NB4 (cell line): ENCODE measurements at regions not wholly inside any gene's neighbourhood (a gene's known extent, or its start where the extent isn't known, plus 50 kb on each side); places are given as distances from the start of the nearest gene placed in this dataset.

Experiments used
- POLR2A ChIP-seq: IDR thresholded peaks from 2 replicates; pipeline ENCODE4 v1.6.1; 2011; ENCODE audit warnings: mild to moderate bottlenecking; ENCODE audit not compliant: insufficient read length; ENCODE audit errors: extremely low read depth
- TF ChIP-seq, protein P1 (sequence below): IDR thresholded peaks from one replicate; pipeline ENCODE4 v1.5.1; 2012; ENCODE audit warnings: low read depth, low read length

DNA sequence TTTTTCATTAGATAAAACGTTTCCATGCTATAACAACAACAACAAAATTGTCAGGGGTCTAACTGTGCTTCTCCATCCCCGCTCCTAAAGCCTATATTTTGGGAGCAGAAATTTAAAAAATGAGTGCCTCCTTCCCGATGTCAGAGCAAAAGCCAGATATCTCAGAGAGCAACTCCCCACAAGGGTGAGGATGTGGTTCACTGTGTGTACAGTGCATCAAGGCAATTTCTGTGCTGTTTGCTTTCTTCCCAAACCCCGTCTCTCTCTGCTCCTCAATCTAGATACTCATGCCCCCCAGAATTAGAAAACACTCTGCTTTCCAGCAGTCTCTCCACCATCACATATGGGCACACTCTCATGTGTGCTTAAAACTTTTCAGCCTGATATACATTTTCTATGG is 76.7 kb upstream of the MBNL1 start:
- no peak for TF ChIP-seq POLR2A
- TF ChIP-seq, protein P1, sequence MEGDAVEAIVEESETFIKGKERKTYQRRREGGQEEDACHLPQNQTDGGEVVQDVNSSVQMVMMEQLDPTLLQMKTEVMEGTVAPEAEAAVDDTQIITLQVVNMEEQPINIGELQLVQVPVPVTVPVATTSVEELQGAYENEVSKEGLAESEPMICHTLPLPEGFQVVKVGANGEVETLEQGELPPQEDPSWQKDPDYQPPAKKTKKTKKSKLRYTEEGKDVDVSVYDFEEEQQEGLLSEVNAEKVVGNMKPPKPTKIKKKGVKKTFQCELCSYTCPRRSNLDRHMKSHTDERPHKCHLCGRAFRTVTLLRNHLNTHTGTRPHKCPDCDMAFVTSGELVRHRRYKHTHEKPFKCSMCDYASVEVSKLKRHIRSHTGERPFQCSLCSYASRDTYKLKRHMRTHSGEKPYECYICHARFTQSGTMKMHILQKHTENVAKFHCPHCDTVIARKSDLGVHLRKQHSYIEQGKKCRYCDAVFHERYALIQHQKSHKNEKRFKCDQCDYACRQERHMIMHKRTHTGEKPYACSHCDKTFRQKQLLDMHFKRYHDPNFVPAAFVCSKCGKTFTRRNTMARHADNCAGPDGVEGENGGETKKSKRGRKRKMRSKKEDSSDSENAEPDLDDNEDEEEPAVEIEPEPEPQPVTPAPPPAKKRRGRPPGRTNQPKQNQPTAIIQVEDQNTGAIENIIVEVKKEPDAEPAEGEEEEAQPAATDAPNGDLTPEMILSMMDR = no peak
